Stimulated activated CD4-positive, alpha-beta T cell treated with anti-CD3 and anti-CD28 coated beads, Interleukin-1b, Interleukin-23, amount 100 ng/mL, for 24 hours (primary cell): ENCODE measurements at regions not wholly inside any gene's neighbourhood (a gene's known extent, or its start where the extent isn't known, plus 50 kb on each side); places are given as distances from the start of the nearest gene placed in this dataset.
"Not testable (repeated sequence)": the region's sequence is repeated elsewhere in the genome, so short reads cannot be mapped to it uniquely, and the experiment has no call there.

Source experiments
- DNase-seq, 4 experiments: peaks; one replicate each; pipeline ENCODE4 v3.0.0-alpha.2; 2020; ENCODE audit warnings: low read depth in 4 of 4, low spot score in 1 of 4

GRCh38 chr2:76697439-76697838 lies 824.7 kb downstream of the LRRTM4 start:
- DNase-seq = not testable (repeated sequence)

- no peak for DNase-seq
Observed at GRCh38 chr2:76692908-76693307, 829.3 kb downstream of the LRRTM4 start.

GRCh38 chr2:76688732-76689131 lies 833.4 kb downstream of the LRRTM4 start:
- DNase-seq = no peak

- no peak for DNase-seq
Observed at GRCh38 chr2:76687923-76688322, 834.3 kb downstream of the LRRTM4 start.

- DNase-seq = no peak
Observed at GRCh38 chr2:76684756-76685155, 837.4 kb downstream of the LRRTM4 start.

- DNase-seq = no peak
Observed at GRCh38 chr2:76679025-76679396, 843.2 kb downstream of the LRRTM4 start.

- DNase-seq = no peak
Observed at GRCh38 chr2:76678383-76679024, 843.7 kb downstream of the LRRTM4 start.

GRCh38 chr2:76675212-76675611 lies 847.0 kb downstream of the LRRTM4 start:
- no peak for DNase-seq

GRCh38 chr2:76672798-76673197 lies 849.4 kb downstream of the LRRTM4 start:
- no peak for DNase-seq

GRCh38 chr2:76669966-76670465 lies 852.2 kb downstream of the LRRTM4 start:
- DNase-seq = no peak

GRCh38 chr2:76668279-76668678 lies 853.9 kb downstream of the LRRTM4 start:
- DNase-seq = no peak

GRCh38 chr2:76667821-76668271 lies 854.3 kb downstream of the LRRTM4 start:
- no peak for DNase-seq

GRCh38 chr2:76642129-76642528 lies 880.0 kb downstream of the LRRTM4 start:
- no peak for DNase-seq

GRCh38 chr2:76641506-76641905 lies 880.7 kb downstream of the LRRTM4 start:
- DNase-seq = no peak

GRCh38 chr2:76640905-76641304 lies 881.3 kb downstream of the LRRTM4 start:
- no peak for DNase-seq

- DNase-seq = no peak
Observed at GRCh38 chr2:76639171-76639680, 883.0 kb downstream of the LRRTM4 start.

GRCh38 chr2:76633276-76633921 lies 888.8 kb downstream of the LRRTM4 start:
- no peak for DNase-seq

GRCh38 chr2:76625101-76625500 lies 897.1 kb downstream of the LRRTM4 start:
- DNase-seq = no peak

GRCh38 chr2:76613330-76613729 lies 902.6 kb upstream of the GCFC2 start:
- DNase-seq = no peak

GRCh38 chr2:76612764-76613163 lies 902.0 kb upstream of the GCFC2 start:
- DNase-seq = no peak

GRCh38 chr2:76610451-76610850 lies 899.7 kb upstream of the GCFC2 start:
- DNase-seq = no peak

- no peak for DNase-seq
Observed at GRCh38 chr2:76599732-76600368, 889.1 kb upstream of the GCFC2 start.
